Adrenal gland (tissue), 5 donors: ENCODE measurements at regions not wholly inside any gene's neighbourhood (a gene's known extent, or its start where the extent isn't known, plus 50 kb on each side); places are given as distances from the start of the nearest gene placed in this dataset.

Experiments used
- POLR2A ChIP-seq, 2 donors: fragments of 450-650 bp; IDR thresholded peaks; one replicate each; pipeline ENCODE4 v1.6.1; 2017; ENCODE audit warnings: antibody characterized with exemption in 2 of 2, mild to moderate bottlenecking in 2 of 2, moderate library complexity in 1 of 2
- TF ChIP-seq, protein P1 (sequence below), 6 experiments: fragments of 450-650 bp in 4 of 6; fragments of 200-600 bp in 2 of 6; sonication (generic) in 1 of 6; IDR thresholded peaks; 1 replicate in 5 of 6; 2 replicates in 1 of 6; pipeline versions ENCODE4 v1.5.1 to v1.8.0; 2016 to 2021; ENCODE audit warnings: antibody characterized with exemption in 6 of 6, mild to moderate bottlenecking in 2 of 6, moderate library complexity in 1 of 6
- donor health status: DM: no; HTN: no; CAD: no.

GRCh38 chr6:48983377-48983776, 479.7 kb downstream of the MMUT start:
- no peak for TF ChIP-seq POLR2A (IDR thresholded peaks at IDR 0.05)
- TF ChIP-seq, protein P1, sequence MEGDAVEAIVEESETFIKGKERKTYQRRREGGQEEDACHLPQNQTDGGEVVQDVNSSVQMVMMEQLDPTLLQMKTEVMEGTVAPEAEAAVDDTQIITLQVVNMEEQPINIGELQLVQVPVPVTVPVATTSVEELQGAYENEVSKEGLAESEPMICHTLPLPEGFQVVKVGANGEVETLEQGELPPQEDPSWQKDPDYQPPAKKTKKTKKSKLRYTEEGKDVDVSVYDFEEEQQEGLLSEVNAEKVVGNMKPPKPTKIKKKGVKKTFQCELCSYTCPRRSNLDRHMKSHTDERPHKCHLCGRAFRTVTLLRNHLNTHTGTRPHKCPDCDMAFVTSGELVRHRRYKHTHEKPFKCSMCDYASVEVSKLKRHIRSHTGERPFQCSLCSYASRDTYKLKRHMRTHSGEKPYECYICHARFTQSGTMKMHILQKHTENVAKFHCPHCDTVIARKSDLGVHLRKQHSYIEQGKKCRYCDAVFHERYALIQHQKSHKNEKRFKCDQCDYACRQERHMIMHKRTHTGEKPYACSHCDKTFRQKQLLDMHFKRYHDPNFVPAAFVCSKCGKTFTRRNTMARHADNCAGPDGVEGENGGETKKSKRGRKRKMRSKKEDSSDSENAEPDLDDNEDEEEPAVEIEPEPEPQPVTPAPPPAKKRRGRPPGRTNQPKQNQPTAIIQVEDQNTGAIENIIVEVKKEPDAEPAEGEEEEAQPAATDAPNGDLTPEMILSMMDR (IDR thresholded peaks at IDR 0.05), result no peak
